B cell (primary cell): ENCODE measurements at regions not wholly inside any gene's neighbourhood (a gene's known extent, or its start where the extent isn't known, plus 50 kb on each side); places are given as distances from the start of the nearest gene placed in this dataset.

Experiments
- ATAC-seq: fragments of 200-7000 bp; cut with Tn5 transposase; one replicate; pipeline ENCODE4 v1.10.0; 2021; ENCODE audit warnings: low read depth, mild to moderate bottlenecking, moderate number of reproducible peaks, moderate library complexity
- CTCF ChIA-PET: fragments of 350-600 bp; sonication (Branson Sonifier 250); formaldehyde crosslinking; loops from one replicate; lab custom pipeline; 2021; ENCODE audit warnings: antibody characterized with exemption, inconsistent platforms; lab: Charles Lee
- POLR2A ChIA-PET: fragments of 350-600 bp; sonication (Branson Sonifier 250); formaldehyde crosslinking; loops from one replicate; lab custom pipeline; 2021; ENCODE audit warnings: antibody characterized with exemption; lab: Charles Lee
- DNase-seq: peaks from one replicate; pipeline ENCODE4 v3.0.0; 2013
- H2AFZ ChIP-seq: 2 replicates; pipeline ENCODE4 v1.6.1; 2012; ENCODE audit warnings: mild to moderate bottlenecking, low read depth, low read length; ENCODE audit not compliant: insufficient read depth, poor library complexity, severe bottlenecking
- H3K27ac ChIP-seq, 2 donors: 1 replicate in 1 of 2; 2 replicates in 1 of 2; pipeline ENCODE4 v1.5.1; 2012 to 2013; ENCODE audit warnings: low read length in 2 of 2, mild to moderate bottlenecking in 2 of 2, moderate library complexity in 1 of 2
- H3K27me3 ChIP-seq, 4 experiments: fragments of 200-600 bp in 1 of 4; sonication (generic) in 1 of 4; replicated peaks in 1 of 4; 1 replicate in 2 of 4; 2 replicates in 2 of 4; pipeline versions ENCODE4 v1.6.1 to v1.7.0; 2013 to 2016; ENCODE audit warnings: low read length in 3 of 4, mild to moderate bottlenecking in 2 of 4, mixed read lengths in 1 of 4, moderate library complexity in 1 of 4; ENCODE audit not compliant: insufficient read depth in 4 of 4, control insufficient read depth in 3 of 4; ENCODE audit errors: control extremely low read depth in 1 of 4
- H3K36me3 ChIP-seq, 2 experiments: replicated peaks in 1 of 2; 1 replicate in 1 of 2; 2 replicates in 1 of 2; pipeline versions ENCODE4 v1.6.1 to v1.7.1; 2013; ENCODE audit warnings: low read length in 1 of 2; ENCODE audit not compliant: insufficient read depth in 2 of 2, control insufficient read depth in 1 of 2; ENCODE audit errors: control extremely low read depth in 1 of 2, extremely low read depth in 1 of 2
- H3K4me1 ChIP-seq, 2 donors: fragments of 200-600 bp in 1 of 2; sonication (generic) in 1 of 2; 1 replicate in 1 of 2; 2 replicates in 1 of 2; pipeline versions ENCODE4 v1.5.1 to v1.6.1; 2013 to 2017; ENCODE audit warnings: low read length in 2 of 2; ENCODE audit not compliant: control insufficient read depth in 2 of 2, insufficient read depth in 2 of 2
- H3K4me2 ChIP-seq: replicated peaks from 2 replicates; pipeline ENCODE3; 2012; ENCODE audit warnings: mild to moderate bottlenecking, low read depth, low read length; ENCODE audit not compliant: poor library complexity, severe bottlenecking
- H3K4me3 ChIP-seq, 5 experiments: fragments of 200-600 bp in 1 of 5; sonication (generic) in 1 of 5; 1 replicate in 3 of 5; 2 replicates in 2 of 5; pipeline versions ENCODE4 v1.5.1 to v1.7.0; 2011 to 2016; ENCODE audit warnings: low read length in 4 of 5, mild to moderate bottlenecking in 4 of 5, low read depth in 2 of 5, control low read depth in 1 of 5, moderate library complexity in 1 of 5; ENCODE audit not compliant: insufficient read depth in 1 of 5; ENCODE audit errors: control extremely low read depth in 1 of 5, extremely low read depth in 1 of 5
- H3K79me2 ChIP-seq: fragments of 200-600 bp; sonication (generic); one replicate; pipeline ENCODE4 v1.6.0; 2016; ENCODE audit warnings: low read length; ENCODE audit not compliant: control insufficient read depth, insufficient read depth
- H3K9ac ChIP-seq: fragments of 200-600 bp; sonication (generic); 2 replicates; pipeline ENCODE4 v1.6.1; 2017; ENCODE audit warnings: mild to moderate bottlenecking, low read length, moderate library complexity
- H3K9me3 ChIP-seq, 3 donors: one replicate each; pipeline versions ENCODE4 v1.6.1 to v1.7.1; 2013; ENCODE audit warnings: low read length in 2 of 3; ENCODE audit not compliant: control insufficient read depth in 2 of 3, insufficient read depth in 1 of 3; ENCODE audit errors: control extremely low read depth in 1 of 3
- H4K20me1 ChIP-seq: 2 replicates; pipeline ENCODE4 v1.6.0; 2012; ENCODE audit warnings: mild to moderate bottlenecking, low read length; ENCODE audit not compliant: insufficient read depth, control insufficient read depth, poor library complexity, severe bottlenecking
- H3K27ac Mint-ChIP-seq: one replicate; pipeline ENCODE4 v1.8.0; 2021; ENCODE audit warnings: mixed read lengths
- H3K27me3 Mint-ChIP-seq: one replicate; pipeline ENCODE4 v1.8.0; 2021; ENCODE audit warnings: mixed read lengths
- H3K4me1 Mint-ChIP-seq: one replicate; pipeline ENCODE4 v1.8.0; 2021; ENCODE audit warnings: mixed read lengths
- H3K4me3 Mint-ChIP-seq: one replicate; pipeline ENCODE4 v1.8.0; 2021; ENCODE audit warnings: mixed read lengths
- H3K9me3 Mint-ChIP-seq: one replicate; pipeline ENCODE4 v1.8.0; 2022; ENCODE audit warnings: mixed read lengths; ENCODE audit not compliant: insufficient read depth
- EZH2 ChIP-seq: IDR thresholded peaks from 2 replicates; pipeline ENCODE4 v1.6.1; 2012; ENCODE audit warnings: borderline replicate concordance, low read depth, mild to moderate bottlenecking, moderate library complexity, low read length; ENCODE audit not compliant: insufficient read depth, poor library complexity, severe bottlenecking
- WGBS: methylation state at CpG from one replicate; pipeline ENCODE4 v1.1.5; 2013; ENCODE audit warnings: missing lambda C conversion rate; ENCODE audit not compliant: insufficient coverage; 5-methylcytosine and 5-hydroxymethylcytosine counted together
- intact Hi-C: fragments of 100-400 bp; cut with micrococcal nuclease; formaldehyde crosslinking; loops from one replicate; pipeline ENCODE4 v1.10.0; 2022
- TF ChIP-seq, protein P1 (sequence below): fragments of 200-600 bp; IDR thresholded peaks from one replicate; pipeline ENCODE4 v1.8.0; 2022; ENCODE audit warnings: antibody characterized with exemption, mild to moderate bottlenecking

DNA sequence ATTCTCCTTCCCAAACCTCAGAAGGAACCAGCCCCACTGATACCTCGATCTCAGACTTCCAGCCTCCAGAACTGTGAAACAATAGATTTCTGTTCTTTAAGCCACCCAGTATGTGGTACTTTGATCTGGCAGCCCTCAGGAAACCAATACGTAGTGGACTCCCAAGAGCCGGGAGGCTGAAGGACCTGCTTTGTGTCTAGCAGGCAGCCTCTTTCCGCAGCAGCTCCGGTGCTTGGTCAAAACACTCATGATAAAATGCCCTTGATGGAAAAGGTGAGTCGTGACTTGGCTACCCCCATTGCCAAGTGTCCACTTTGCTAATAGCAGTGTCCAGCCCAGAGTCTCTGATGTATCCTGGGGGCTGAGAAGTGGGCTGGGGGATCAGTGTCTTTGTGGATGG, 158.8 kb upstream of the TMTC4 start:
- no peaks in the 10 kb centered on the region for H3K79me2 ChIP-seq
- H3K27me3 ChIP-seq = no peaks in the 10 kb centered on the region
- H2AFZ ChIP-seq = no peak overlapping the region
- H3K27ac Mint-ChIP-seq = no peak overlapping the region
- no peak overlapping the region for H3K4me3 Mint-ChIP-seq
- H3K4me3 ChIP-seq = no peak overlapping the region
- DNase-seq = no peak
- no peaks in the 10 kb centered on the region for H3K4me1 ChIP-seq
- H4K20me1 ChIP-seq = no peaks in the 10 kb centered on the region
- no peaks in the 10 kb centered on the region for H3K27me3 Mint-ChIP-seq
- peaks cover 0 to 9% (median 0%) of the 10 kb centered on the region in 3 donors for H3K9me3 ChIP-seq
- no peaks in the 10 kb centered on the region for H3K4me1 Mint-ChIP-seq
- ChIA-PET CTCF (no interaction called here), POLR2A (no interaction called here)
- H3K36me3 ChIP-seq = no peaks in the 10 kb centered on the region
- ATAC-seq = no peak
- TF ChIP-seq, protein P1, sequence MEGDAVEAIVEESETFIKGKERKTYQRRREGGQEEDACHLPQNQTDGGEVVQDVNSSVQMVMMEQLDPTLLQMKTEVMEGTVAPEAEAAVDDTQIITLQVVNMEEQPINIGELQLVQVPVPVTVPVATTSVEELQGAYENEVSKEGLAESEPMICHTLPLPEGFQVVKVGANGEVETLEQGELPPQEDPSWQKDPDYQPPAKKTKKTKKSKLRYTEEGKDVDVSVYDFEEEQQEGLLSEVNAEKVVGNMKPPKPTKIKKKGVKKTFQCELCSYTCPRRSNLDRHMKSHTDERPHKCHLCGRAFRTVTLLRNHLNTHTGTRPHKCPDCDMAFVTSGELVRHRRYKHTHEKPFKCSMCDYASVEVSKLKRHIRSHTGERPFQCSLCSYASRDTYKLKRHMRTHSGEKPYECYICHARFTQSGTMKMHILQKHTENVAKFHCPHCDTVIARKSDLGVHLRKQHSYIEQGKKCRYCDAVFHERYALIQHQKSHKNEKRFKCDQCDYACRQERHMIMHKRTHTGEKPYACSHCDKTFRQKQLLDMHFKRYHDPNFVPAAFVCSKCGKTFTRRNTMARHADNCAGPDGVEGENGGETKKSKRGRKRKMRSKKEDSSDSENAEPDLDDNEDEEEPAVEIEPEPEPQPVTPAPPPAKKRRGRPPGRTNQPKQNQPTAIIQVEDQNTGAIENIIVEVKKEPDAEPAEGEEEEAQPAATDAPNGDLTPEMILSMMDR = no peak
- TF ChIP-seq EZH2 = no peak
- H3K9me3 Mint-ChIP-seq = no peaks in the 10 kb centered on the region
- H3K27ac ChIP-seq = no peak overlapping the region
- H3K9ac ChIP-seq = no peak overlapping the region
- H3K4me2 ChIP-seq = no peak overlapping the region
- WGBS = 91% methylated on average over 6 of the region's 6 CpGs
- intact Hi-C loops = no loop called here

DNA sequence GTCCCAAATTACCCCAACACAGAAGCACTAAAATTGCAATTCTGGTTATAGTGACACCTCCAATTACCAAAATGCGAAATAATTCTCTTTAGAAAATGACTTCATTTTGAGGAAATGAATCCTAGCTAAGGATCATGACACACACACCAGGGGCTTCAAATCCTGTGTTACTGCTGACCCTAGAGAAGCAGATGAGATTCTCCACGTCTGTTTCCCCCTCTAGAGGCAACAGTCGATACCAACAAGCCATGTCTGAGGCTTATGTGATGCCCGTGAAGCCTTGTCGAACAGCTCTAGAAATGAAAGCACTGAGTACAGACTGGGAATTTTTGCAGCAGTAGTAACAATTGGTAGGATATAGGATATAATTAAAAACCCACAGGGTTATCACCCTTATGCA, 153.6 kb upstream of the TMTC4 start:
- H3K9ac ChIP-seq = no peak overlapping the region
- Mint-ChIP-seq H3K9me3 (no peaks in the 10 kb centered on the region), H3K27me3 (peaks cover 10% of the 10 kb centered on the region), H3K4me1 (no peaks in the 10 kb centered on the region), H3K27ac (no peak overlapping the region), H3K4me3 (no peak overlapping the region)
- no peaks in the 10 kb centered on the region for H3K36me3 ChIP-seq
- POLR2A ChIA-PET = no interaction called here
- H3K27ac ChIP-seq = no peak overlapping the region
- H3K4me1 ChIP-seq = no peaks in the 10 kb centered on the region
- intact Hi-C loops = no loop called here
- TF ChIP-seq, protein P1 = no peak
- no peak for TF ChIP-seq EZH2
- no peak overlapping the region for H3K4me3 ChIP-seq
- ATAC-seq (no peak), DNase-seq (no peak)
- no peaks in the 10 kb centered on the region for H3K27me3 ChIP-seq
- H3K9me3 ChIP-seq = peaks cover 0 to 6% (median 0%) of the 10 kb centered on the region in 3 donors
- 80% methylated on average over 1 of the region's 5 CpGs for WGBS
- H4K20me1 ChIP-seq = no peaks in the 10 kb centered on the region
- CTCF ChIA-PET = no interaction called here
- H3K79me2 ChIP-seq = no peaks in the 10 kb centered on the region
- H2AFZ ChIP-seq = no peak overlapping the region
- H3K4me2 ChIP-seq = no peak overlapping the region
